GM10248 (cell line): ENCODE measurements at regions not wholly inside any gene's neighbourhood (a gene's known extent, or its start where the extent isn't known, plus 50 kb on each side); places are given as distances from the start of the nearest gene placed in this dataset.

Experiments
- CTCF ChIA-PET: fragments of 300-600 bp; sonication (Branson Sonifier 250); formaldehyde crosslinking; extraction: SDS; loops from one replicate; lab custom pipeline; 2021; ENCODE audit warnings: antibody characterized with exemption; lab: Yijun Ruan, JAX
- POLR2A ChIA-PET: fragments of 350-650 bp; sonication (Branson Sonifier 250); formaldehyde crosslinking; extraction: SDS; loops from one replicate; lab custom pipeline; 2020; ENCODE audit warnings: antibody characterized with exemption; lab: Yijun Ruan, JAX
- DNase-seq: peaks from one replicate; pipeline ENCODE4 v3.0.0; 2012; ENCODE audit errors: extremely low spot score
- CTCF ChIP-seq: IDR thresholded peaks from 2 replicates; pipeline ENCODE4 v1.5.1; 2012; ENCODE audit warnings: mild to moderate bottlenecking, low read depth; ENCODE audit errors: extremely low read depth, missing control alignments, control extremely low read depth

DNA sequence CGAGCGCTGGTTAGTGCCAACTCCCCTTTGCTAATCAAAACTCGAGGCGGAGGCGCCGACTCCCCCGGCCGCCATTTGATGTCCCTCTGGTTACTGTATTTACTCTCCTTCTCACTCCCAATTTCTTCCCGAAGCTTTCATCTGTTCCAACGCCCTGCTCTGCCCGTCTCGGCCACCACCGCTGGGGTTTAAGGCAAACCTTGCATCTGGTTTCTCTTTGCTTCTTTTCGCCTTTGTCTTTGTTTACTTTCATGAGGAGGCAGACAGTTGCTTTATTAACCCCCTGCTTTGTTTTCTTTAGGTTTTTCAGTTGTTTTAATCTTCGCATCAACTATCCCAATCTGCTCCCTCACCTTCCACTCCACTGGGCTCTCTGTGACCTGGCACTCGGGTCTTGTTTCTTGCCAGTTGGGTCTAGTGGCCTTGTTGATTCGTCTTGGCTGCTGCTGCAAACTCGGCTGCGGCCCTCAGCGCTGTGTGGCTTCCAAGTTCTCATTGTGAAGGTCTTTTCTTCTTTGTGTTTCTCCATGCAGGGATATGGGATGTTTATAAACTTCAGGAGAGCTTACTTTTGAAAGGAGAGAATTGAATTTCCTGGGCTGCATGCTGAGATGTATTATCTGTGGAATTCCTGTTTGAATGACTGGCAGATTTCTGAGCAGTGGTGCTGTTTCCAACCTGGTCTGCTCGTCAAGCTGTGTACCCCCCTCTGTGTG is 155.1 kb downstream of the CDC5L start:
- TF ChIP-seq CTCF: no peak
- POLR2A ChIA-PET: no interaction called here
- CTCF ChIA-PET: interaction anchor here (1.4 kb wide), 1 partner anchor 73 kb away, joined by 3 read pairs; no protein-coding TSS in a partner anchor
- no peak for DNase-seq

- POLR2A ChIA-PET: no interaction called here
- no peak for TF ChIP-seq CTCF
- CTCF ChIA-PET: no interaction called here
- no peak for DNase-seq
Observed at GRCh38 chr6:44543664-44544063, 156.2 kb downstream of the CDC5L start.

GRCh38 chr6:44545224-44545623 is 157.7 kb downstream of the CDC5L start:
- ChIA-PET CTCF (no interaction called here), POLR2A (no interaction called here)

GRCh38 chr6:44548319-44548718 is 160.8 kb downstream of the CDC5L start:
- ChIA-PET POLR2A (no interaction called here), CTCF (interaction anchor here (1.0 to 1.5 kb wide), 3 partner anchors 9 to 13 kb away, joined by 3 to 5 read pairs (median 3); no protein-coding TSS in a partner anchor)
- no peak for DNase-seq

More at GRCh38 chr6:44545224-44545623, 157.7 kb downstream of the CDC5L start:
- no peak for TF ChIP-seq CTCF
- no peak for DNase-seq

DNA sequence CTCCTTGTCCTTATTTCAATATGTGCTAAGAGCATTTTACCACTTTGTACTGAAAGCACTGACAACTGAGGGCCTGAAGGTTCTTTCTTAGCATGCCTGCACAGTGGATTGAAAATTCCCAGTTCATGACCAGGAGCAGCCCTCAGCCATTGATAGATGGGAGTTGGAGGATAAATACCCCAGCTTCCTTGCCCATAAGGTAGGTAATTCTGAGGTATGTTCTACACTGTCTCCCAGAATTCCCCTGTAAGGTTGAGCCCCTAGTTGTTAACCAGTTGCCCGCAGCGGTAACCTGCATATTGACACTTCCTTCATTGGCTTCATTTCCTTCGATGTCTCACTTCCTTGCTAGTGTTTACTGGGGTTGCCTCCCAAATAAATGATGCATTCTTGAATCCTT is 162.0 kb downstream of the CDC5L start:
- DNase-seq: no peak
- no peak for TF ChIP-seq CTCF
- ChIA-PET POLR2A (no interaction called here), CTCF (interaction anchor here (1.3 to 1.5 kb wide), 2 partner anchors 15 to 74 kb away, joined by 3 to 4 read pairs; no protein-coding TSS in a partner anchor)

More at GRCh38 chr6:44548319-44548718, 160.8 kb downstream of the CDC5L start:
- TF ChIP-seq CTCF: no peak

- ChIA-PET POLR2A (no interaction called here), CTCF (no interaction called here)
- TF ChIP-seq CTCF: no peak
- no peak for DNase-seq
Observed at GRCh38 chr6:44554194-44554593, 166.7 kb downstream of the CDC5L start.
